ENCODE measurements at regions not wholly inside any gene's neighbourhood (a gene's known extent, or its start where the extent isn't known, plus 50 kb on each side); places are given as distances from the start of the nearest gene placed in this dataset.

DNA sequence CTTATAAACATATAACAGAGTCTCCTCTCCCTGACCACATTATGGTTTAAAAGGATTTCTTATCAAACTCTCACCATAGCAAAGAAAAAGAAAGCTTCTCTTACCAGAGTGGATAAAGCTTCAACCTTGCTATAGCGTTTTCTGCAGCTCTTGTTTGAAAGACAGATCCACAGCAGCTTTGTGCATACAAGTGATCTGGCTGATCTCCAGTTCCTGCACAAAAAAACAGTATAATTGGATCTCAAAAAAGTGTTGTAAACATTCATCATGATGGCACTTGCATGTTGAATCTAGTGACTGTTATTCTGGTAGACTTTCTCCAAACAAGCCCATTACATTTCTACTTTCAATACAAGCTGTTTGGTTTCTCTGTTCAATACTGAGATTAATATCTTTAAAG is 178.9 kb upstream of the MGAT4C start:
- H3K27me3 ChIP-seq, result no peaks in the 10 kb centered on the region
- H3K4me3 ChIP-seq, result no peak overlapping the region
- H3K4me1 ChIP-seq, result no peaks in the 10 kb centered on the region
- intact Hi-C loops (cut with DNase I), result no loop called here
- H3K9me3 ChIP-seq, result no peaks in the 10 kb centered on the region
- ATAC-seq (no peak), DNase-seq (no peak)
- WGBS (ENCODE audit: insufficient coverage, low coverage, low lambda C conversion rate, missing lambda C conversion rate), result 31% methylated on average over 1 of the region's 1 CpG
- TF ChIP-seq, protein P1, sequence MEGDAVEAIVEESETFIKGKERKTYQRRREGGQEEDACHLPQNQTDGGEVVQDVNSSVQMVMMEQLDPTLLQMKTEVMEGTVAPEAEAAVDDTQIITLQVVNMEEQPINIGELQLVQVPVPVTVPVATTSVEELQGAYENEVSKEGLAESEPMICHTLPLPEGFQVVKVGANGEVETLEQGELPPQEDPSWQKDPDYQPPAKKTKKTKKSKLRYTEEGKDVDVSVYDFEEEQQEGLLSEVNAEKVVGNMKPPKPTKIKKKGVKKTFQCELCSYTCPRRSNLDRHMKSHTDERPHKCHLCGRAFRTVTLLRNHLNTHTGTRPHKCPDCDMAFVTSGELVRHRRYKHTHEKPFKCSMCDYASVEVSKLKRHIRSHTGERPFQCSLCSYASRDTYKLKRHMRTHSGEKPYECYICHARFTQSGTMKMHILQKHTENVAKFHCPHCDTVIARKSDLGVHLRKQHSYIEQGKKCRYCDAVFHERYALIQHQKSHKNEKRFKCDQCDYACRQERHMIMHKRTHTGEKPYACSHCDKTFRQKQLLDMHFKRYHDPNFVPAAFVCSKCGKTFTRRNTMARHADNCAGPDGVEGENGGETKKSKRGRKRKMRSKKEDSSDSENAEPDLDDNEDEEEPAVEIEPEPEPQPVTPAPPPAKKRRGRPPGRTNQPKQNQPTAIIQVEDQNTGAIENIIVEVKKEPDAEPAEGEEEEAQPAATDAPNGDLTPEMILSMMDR (IDR thresholded peaks at IDR 0.05), result no peak
- TF ChIP-seq POLR2A (IDR thresholded peaks at IDR 0.05), result no peak
- H3K27ac ChIP-seq, result no peak overlapping the region
- H3K36me3 ChIP-seq, result no peaks in the 10 kb centered on the region

DNA sequence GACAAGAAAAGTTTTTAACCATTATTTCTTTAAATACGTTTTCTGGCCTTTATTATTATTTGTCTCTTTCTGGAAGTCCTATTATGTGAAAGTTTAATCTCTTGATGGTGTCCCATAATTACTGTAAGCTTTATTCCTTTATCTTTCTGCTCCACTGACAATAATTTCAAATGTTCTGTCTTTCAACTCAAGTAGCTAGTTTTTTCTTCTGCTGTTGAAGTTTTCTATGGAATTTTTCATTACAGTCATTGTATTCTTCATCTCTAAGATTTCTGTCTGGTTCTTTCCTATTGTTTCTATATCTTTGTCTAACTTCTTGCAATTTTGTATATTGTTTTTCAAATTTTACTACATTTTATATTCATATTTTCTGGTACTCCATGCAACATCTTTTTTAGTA is 173.6 kb upstream of the MGAT4C start:
- intact Hi-C loops (cut with DNase I), result no loop called here
- no peak overlapping the region for H3K4me3 ChIP-seq
- no peak for TF ChIP-seq POLR2A (IDR thresholded peaks at IDR 0.05)
- TF ChIP-seq, protein P1 (IDR thresholded peaks at IDR 0.05), result no peak
- DNase-seq (no peak), ATAC-seq (no peak)
- H3K27me3 ChIP-seq, result no peaks in the 10 kb centered on the region
- 12% methylated on average over 1 of the region's 1 CpG for WGBS (ENCODE audit: insufficient coverage, low coverage, low lambda C conversion rate, missing lambda C conversion rate)
- H3K36me3 ChIP-seq, result no peaks in the 10 kb centered on the region
- H3K4me1 ChIP-seq, result no peaks in the 10 kb centered on the region
- no peak overlapping the region for H3K27ac ChIP-seq
- no peaks in the 10 kb centered on the region for H3K9me3 ChIP-seq

DNA sequence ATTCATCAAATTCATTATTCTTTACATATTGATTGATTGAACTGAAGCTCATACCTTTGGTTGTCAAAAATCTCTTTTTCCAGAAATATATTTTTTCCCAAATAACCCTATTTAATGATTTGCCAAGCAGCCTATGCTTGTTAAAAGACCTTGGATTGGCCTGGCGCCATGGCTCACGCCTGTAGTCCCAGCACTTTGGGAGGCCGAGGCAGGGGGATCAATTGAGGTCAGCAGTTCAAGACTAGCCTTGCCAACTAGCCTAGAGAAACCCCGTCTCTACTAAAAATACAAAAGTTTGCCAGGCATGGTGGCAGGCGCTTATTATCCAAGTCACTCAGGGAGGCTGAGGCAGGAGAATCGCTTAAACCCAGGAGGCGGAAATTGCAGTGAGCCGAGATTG is 165.1 kb upstream of the MGAT4C start:
- no peaks in the 10 kb centered on the region for H3K36me3 ChIP-seq
- H3K4me3 ChIP-seq, result no peak overlapping the region
- no peak for ATAC-seq
- WGBS (ENCODE audit: insufficient coverage, low coverage, low lambda C conversion rate, missing lambda C conversion rate), result 51% methylated on average over 7 of the region's 8 CpGs
- no peak for DNase-seq
- no peaks in the 10 kb centered on the region for H3K4me1 ChIP-seq
- H3K9me3 ChIP-seq, result no peaks in the 10 kb centered on the region
- intact Hi-C loops (cut with DNase I), result no loop called here
- no peaks in the 10 kb centered on the region for H3K27me3 ChIP-seq
- no peak for TF ChIP-seq POLR2A (IDR thresholded peaks at IDR 0.05)
- no peak overlapping the region for H3K27ac ChIP-seq

DNA sequence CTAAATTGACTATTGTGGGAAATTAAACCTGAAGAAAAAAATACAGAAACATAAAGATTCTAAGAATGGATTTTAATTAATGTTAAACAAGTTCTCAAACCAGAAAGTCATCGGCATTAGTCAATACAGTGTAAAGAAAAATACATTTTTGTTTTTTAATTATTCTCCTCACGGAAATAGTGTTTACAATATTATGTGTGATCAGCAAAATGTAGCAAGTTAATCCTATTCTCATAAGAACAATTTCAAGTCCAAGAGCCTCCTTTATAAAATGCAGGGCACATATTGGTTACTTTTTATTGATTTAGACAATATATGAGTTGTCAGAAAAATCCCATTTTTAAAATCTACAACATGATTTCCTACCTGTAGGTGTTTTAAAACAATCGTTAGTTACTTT is 158.0 kb upstream of the MGAT4C start:
- intact Hi-C loops (cut with DNase I), result no loop called here
- no peak for DNase-seq
- H3K9me3 ChIP-seq, result no peaks in the 10 kb centered on the region
- H3K36me3 ChIP-seq, result no peaks in the 10 kb centered on the region
- no peaks in the 10 kb centered on the region for H3K4me1 ChIP-seq
- H3K27ac ChIP-seq, result no peak overlapping the region
- no peak for ATAC-seq
- no peaks in the 10 kb centered on the region for H3K27me3 ChIP-seq
- WGBS (ENCODE audit: insufficient coverage, low coverage, low lambda C conversion rate, missing lambda C conversion rate), result 46% methylated on average over 3 of the region's 3 CpGs
- H3K4me3 ChIP-seq, result no peak overlapping the region
- TF ChIP-seq, protein P1 (IDR thresholded peaks at IDR 0.05), result no peak
- no peak for TF ChIP-seq POLR2A (IDR thresholded peaks at IDR 0.05)

DNA sequence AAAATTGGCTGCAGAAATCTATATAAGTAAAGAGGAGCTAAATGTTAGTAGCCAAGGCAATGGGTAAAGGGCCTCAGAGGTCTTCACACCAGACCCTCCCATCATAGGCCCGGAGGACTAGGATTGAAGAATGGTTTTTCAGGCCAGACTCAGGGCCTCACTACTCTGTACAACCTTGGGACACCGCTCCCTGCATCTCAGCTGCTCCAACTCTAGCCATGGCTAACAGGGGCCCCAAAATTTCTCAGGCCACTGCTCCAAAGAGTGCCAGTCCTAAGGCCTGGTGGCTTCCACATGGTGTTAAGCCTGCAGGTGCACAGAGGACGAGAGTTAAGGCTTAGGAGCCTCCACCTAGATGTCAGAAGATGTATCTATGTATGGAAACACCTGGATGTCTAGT is 155.5 kb upstream of the MGAT4C start:
- Histone ChIP-seq H3K4me3 (no peak overlapping the region), H3K9me3 (no peaks in the 10 kb centered on the region), H3K36me3 (no peaks in the 10 kb centered on the region), H3K27ac (no peak overlapping the region), H3K4me1 (no peaks in the 10 kb centered on the region), H3K27me3 (no peaks in the 10 kb centered on the region)
- TF ChIP-seq POLR2A (IDR thresholded peaks at IDR 0.05), result no peak
- TF ChIP-seq, protein P1 (IDR thresholded peaks at IDR 0.05), result no peak
- intact Hi-C loops (cut with DNase I), result no loop called here
- WGBS (ENCODE audit: insufficient coverage, low coverage, low lambda C conversion rate, missing lambda C conversion rate), result 35% methylated on average over 2 of the region's 3 CpGs
- no peak for ATAC-seq
- DNase-seq, result no peak
